Astrocyte (in vitro differentiated cells and primary cell): ENCODE measurements at regions not wholly inside any gene's neighbourhood (a gene's known extent, or its start where the extent isn't known, plus 50 kb on each side); places are given as distances from the start of the nearest gene placed in this dataset.

Source experiments
- DNase-seq: peaks from one replicate; pipeline ENCODE4 v3.0.0-alpha.2; 2010; ENCODE audit warnings: low read depth
- FAIRE-seq: peaks from 2 replicates; lab custom pipeline; 2011; peaks lifted over from hg19 to GRCh38; lab: Jason Lieb, UNC
- H2AFZ ChIP-seq: 2 replicates; pipeline ENCODE4 v1.6.0; 2012; ENCODE audit warnings: low read depth, low read length, inconsistent platforms
- H3K27ac ChIP-seq: 2 replicates; pipeline ENCODE4 v1.5.1; 2011; ENCODE audit warnings: low read depth, low read length, inconsistent platforms
- H3K27me3 ChIP-seq: 2 replicates; pipeline ENCODE4 v1.6.0; 2011; ENCODE audit warnings: low read length, inconsistent platforms; ENCODE audit not compliant: insufficient read depth
- H3K36me3 ChIP-seq: 2 replicates; pipeline ENCODE4 v1.5.1; 2011; ENCODE audit warnings: low read length, inconsistent platforms; ENCODE audit not compliant: insufficient read depth
- H3K4me1 ChIP-seq: 2 replicates; pipeline ENCODE4 v1.5.1; 2011; ENCODE audit warnings: low read length, inconsistent platforms; ENCODE audit not compliant: insufficient read depth
- H3K4me2 ChIP-seq: 2 replicates; pipeline ENCODE4 v1.6.0; 2012; ENCODE audit warnings: low read length, inconsistent platforms
- H3K4me3 ChIP-seq: 2 replicates; pipeline ENCODE4 v1.5.1; 2011; ENCODE audit warnings: low read depth, mild to moderate bottlenecking, low read length, inconsistent platforms; ENCODE audit not compliant: insufficient read depth
- H3K79me2 ChIP-seq: 2 replicates; pipeline ENCODE4 v1.6.0; 2012; ENCODE audit warnings: mild to moderate bottlenecking, low read length, inconsistent platforms; ENCODE audit not compliant: insufficient read depth
- H3K9ac ChIP-seq: 2 replicates; pipeline ENCODE4 v1.6.0; 2012; ENCODE audit warnings: mild to moderate bottlenecking, low read length, inconsistent platforms
- H3K9me3 ChIP-seq: 2 replicates; pipeline ENCODE4 v1.5.1; 2012; ENCODE audit warnings: low read depth, mild to moderate bottlenecking, low read length, inconsistent platforms; ENCODE audit not compliant: insufficient read depth
- H4K20me1 ChIP-seq: 2 replicates; pipeline ENCODE4 v1.6.0; 2012; ENCODE audit warnings: low read length, inconsistent platforms; ENCODE audit not compliant: insufficient read depth
- H3K27ac Mint-ChIP-seq: one replicate; pipeline ENCODE4 v1.8.0; 2021; ENCODE audit warnings: mild to moderate bottlenecking, mixed read lengths; ENCODE audit not compliant: unreplicated experiment
- H3K27me3 Mint-ChIP-seq: one replicate; pipeline ENCODE4 v1.8.0; 2021; ENCODE audit warnings: low read depth, mixed read lengths; ENCODE audit not compliant: unreplicated experiment
- H3K36me3 Mint-ChIP-seq: one replicate; pipeline ENCODE4 v1.8.0; 2021; ENCODE audit warnings: low read depth, mixed read lengths; ENCODE audit not compliant: unreplicated experiment
- H3K4me1 Mint-ChIP-seq: one replicate; pipeline ENCODE4 v1.8.0; 2021; ENCODE audit warnings: low read depth, mixed read lengths; ENCODE audit not compliant: unreplicated experiment
- H3K4me3 Mint-ChIP-seq: one replicate; pipeline ENCODE4 v1.8.0; 2021; ENCODE audit warnings: mild to moderate bottlenecking, moderate library complexity, mixed read lengths; ENCODE audit not compliant: unreplicated experiment
- H3K9me3 Mint-ChIP-seq: one replicate; pipeline ENCODE4 v1.8.0; 2021; ENCODE audit warnings: mild to moderate bottlenecking, mixed read lengths; ENCODE audit not compliant: unreplicated experiment
- EZH2 ChIP-seq: IDR thresholded peaks from 2 replicates; pipeline ENCODE4 v1.6.1; 2012; ENCODE audit warnings: mild to moderate bottlenecking, low read length, inconsistent platforms; ENCODE audit not compliant: insufficient read depth
- TF ChIP-seq, protein P1 (sequence below): IDR thresholded peaks from 2 replicates; pipeline ENCODE4 v1.5.1; 2011; ENCODE audit warnings: low read depth, mild to moderate bottlenecking, inconsistent platforms, low read length, moderate library complexity; ENCODE audit not compliant: insufficient read depth

DNA sequence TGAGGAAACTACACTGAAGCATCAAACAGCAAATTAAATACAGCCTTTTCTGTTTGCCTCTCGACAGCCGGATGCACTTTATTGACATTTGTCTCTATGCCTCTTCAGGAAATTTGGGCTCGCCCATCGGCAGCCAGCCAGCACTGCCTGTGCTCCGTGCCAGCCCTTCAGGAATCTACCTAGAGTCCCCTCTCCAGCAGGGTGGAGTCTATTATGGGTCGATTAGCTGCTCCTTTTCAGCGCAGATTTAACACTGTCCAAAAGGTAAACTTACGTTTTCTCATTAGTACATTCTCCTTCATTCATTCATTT lies 91.5 kb downstream of the MYCN start:
- H3K27ac Mint-ChIP-seq, result no peak overlapping the region
- Histone ChIP-seq H3K27me3 (no peaks in the 10 kb centered on the region), H3K27ac (no peak overlapping the region), H4K20me1 (no peaks in the 10 kb centered on the region), H3K4me3 (no peak overlapping the region), H3K9me3 (no peaks in the 10 kb centered on the region), H3K36me3 (no peaks in the 10 kb centered on the region), H3K9ac (no peak overlapping the region), H2AFZ (no peak overlapping the region), H3K4me2 (no peak overlapping the region), H3K4me1 (no peaks in the 10 kb centered on the region), H3K79me2 (no peaks in the 10 kb centered on the region)
- DNase-seq, result no peak
- no peak for TF ChIP-seq EZH2
- TF ChIP-seq, protein P1, sequence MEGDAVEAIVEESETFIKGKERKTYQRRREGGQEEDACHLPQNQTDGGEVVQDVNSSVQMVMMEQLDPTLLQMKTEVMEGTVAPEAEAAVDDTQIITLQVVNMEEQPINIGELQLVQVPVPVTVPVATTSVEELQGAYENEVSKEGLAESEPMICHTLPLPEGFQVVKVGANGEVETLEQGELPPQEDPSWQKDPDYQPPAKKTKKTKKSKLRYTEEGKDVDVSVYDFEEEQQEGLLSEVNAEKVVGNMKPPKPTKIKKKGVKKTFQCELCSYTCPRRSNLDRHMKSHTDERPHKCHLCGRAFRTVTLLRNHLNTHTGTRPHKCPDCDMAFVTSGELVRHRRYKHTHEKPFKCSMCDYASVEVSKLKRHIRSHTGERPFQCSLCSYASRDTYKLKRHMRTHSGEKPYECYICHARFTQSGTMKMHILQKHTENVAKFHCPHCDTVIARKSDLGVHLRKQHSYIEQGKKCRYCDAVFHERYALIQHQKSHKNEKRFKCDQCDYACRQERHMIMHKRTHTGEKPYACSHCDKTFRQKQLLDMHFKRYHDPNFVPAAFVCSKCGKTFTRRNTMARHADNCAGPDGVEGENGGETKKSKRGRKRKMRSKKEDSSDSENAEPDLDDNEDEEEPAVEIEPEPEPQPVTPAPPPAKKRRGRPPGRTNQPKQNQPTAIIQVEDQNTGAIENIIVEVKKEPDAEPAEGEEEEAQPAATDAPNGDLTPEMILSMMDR, result no peak
- no peaks in the 10 kb centered on the region for H3K4me1 Mint-ChIP-seq
- H3K36me3 Mint-ChIP-seq, result no peaks in the 10 kb centered on the region
- H3K27me3 Mint-ChIP-seq, result peaks cover 5% of the 10 kb centered on the region
- no peaks in the 10 kb centered on the region for H3K9me3 Mint-ChIP-seq
- no peak for FAIRE-seq
- no peak overlapping the region for H3K4me3 Mint-ChIP-seq

DNA sequence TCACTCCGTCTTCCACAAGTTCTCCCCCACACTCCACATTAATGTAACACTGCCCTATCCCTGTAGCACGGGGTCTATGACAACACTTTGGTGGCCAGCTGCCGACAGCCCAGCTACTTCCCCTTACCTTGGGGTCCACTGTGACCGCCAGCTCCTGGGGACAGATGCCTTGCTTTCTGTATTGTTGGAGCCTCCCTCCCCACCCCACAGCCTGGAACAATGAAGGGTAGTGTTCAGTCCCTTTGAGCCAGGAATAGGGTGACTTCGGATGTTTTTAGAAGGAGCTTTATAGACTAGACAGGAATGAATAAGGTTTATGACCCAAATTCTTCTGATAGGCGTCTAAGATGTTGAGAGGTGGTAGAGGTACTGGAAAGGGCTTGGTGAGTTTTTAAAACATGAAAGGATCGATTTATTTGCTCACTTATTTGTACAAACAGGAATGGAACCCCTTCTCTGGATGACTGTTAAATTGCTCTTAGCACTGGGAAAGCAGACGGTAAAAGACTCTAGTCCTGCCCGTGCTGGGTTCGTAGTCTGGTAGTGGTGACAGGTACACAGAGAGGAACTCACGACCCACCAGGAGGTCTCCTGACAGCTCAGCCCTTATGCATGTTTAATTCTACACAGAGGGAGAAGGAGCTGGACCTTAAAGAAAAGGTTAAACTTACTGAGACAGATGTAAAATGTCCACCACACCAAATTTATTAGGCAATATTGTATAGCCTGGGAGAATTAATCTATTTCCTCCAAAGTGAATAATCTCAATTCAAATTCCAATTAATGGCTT lies 90.9 kb downstream of the MYCN start:
- Histone ChIP-seq H4K20me1 (no peaks in the 10 kb centered on the region), H3K9ac (no peak overlapping the region), H3K9me3 (no peaks in the 10 kb centered on the region), H3K4me1 (no peaks in the 10 kb centered on the region), H3K79me2 (no peaks in the 10 kb centered on the region), H3K36me3 (no peaks in the 10 kb centered on the region), H3K27ac (no peak overlapping the region), H3K4me3 (no peak overlapping the region), H3K27me3 (no peaks in the 10 kb centered on the region), H2AFZ (no peak overlapping the region), H3K4me2 (no peak overlapping the region)
- no peak for FAIRE-seq
- TF ChIP-seq, protein P1, result no peak
- Mint-ChIP-seq H3K27ac (no peak overlapping the region), H3K9me3 (no peaks in the 10 kb centered on the region), H3K27me3 (peaks cover 10% of the 10 kb centered on the region), H3K4me3 (no peak overlapping the region), H3K4me1 (no peaks in the 10 kb centered on the region), H3K36me3 (no peaks in the 10 kb centered on the region)
- DNase-seq, result no peak

DNA sequence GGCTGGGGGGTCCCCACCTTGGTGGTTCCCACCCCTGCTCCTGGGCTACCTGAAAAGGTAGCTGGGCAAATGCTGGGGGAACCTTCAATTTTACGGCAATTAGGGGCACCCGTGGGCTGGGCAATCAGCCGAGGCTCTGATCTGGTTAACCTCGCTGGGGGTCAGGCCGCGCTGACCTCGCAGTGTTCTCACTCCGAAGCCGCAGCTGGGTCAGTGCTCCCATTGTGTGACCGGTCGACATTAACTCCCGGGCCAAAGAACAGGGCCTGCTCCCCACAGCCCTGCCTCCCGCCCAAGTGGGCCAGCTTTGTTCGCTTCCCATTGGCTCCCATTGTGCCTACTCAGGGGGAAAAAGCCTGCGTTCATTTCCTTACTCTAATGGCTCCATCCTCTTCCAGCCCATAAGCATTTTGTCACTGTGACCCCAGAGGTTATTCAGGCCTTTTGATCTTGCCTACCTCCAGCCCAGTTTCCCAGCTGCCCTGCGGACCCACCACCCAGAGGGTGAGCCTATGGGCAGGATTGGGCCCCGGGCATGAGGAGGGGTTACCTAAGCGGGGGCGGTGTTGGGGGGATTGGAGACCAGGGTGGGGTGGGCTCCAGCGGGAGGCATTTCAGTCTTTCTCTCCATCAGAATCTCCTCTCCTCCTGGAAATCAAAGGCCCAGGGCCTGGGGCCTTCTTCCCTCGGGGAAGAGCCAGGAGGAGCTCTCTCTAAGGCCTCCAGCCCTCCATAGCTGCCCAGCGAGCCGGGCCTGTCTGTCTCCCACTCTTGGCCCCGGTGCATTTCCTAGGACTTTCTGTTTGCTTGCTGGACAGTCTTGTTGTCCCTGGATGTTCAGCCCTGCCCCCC lies 90.1 kb downstream of the MYCN start:
- FAIRE-seq (no peak), DNase-seq (no peak)
- H2AFZ ChIP-seq, result no peak overlapping the region
- no peaks in the 10 kb centered on the region for H3K9me3 ChIP-seq
- Mint-ChIP-seq H3K9me3 (no peaks in the 10 kb centered on the region), H3K4me3 (no peak overlapping the region), H3K4me1 (no peaks in the 10 kb centered on the region), H3K27me3 (peaks cover 12% of the 10 kb centered on the region), H3K27ac (no peak overlapping the region), H3K36me3 (no peaks in the 10 kb centered on the region)
- no peaks in the 10 kb centered on the region for H3K27me3 ChIP-seq
- no peak overlapping the region for H3K27ac ChIP-seq
- H3K36me3 ChIP-seq, result no peaks in the 10 kb centered on the region
- H3K9ac ChIP-seq, result no peak overlapping the region
- no peaks in the 10 kb centered on the region for H3K4me1 ChIP-seq
- TF ChIP-seq, protein P1, result no peak
- no peak for TF ChIP-seq EZH2
- H3K79me2 ChIP-seq, result no peaks in the 10 kb centered on the region
- no peak overlapping the region for H3K4me2 ChIP-seq
- H3K4me3 ChIP-seq, result no peak overlapping the region
- no peaks in the 10 kb centered on the region for H4K20me1 ChIP-seq
